ENCODE measurements at regions not wholly inside any gene's neighbourhood (a gene's known extent, or its start where the extent isn't known, plus 50 kb on each side); places are given as distances from the start of the nearest gene placed in this dataset.

DNA sequence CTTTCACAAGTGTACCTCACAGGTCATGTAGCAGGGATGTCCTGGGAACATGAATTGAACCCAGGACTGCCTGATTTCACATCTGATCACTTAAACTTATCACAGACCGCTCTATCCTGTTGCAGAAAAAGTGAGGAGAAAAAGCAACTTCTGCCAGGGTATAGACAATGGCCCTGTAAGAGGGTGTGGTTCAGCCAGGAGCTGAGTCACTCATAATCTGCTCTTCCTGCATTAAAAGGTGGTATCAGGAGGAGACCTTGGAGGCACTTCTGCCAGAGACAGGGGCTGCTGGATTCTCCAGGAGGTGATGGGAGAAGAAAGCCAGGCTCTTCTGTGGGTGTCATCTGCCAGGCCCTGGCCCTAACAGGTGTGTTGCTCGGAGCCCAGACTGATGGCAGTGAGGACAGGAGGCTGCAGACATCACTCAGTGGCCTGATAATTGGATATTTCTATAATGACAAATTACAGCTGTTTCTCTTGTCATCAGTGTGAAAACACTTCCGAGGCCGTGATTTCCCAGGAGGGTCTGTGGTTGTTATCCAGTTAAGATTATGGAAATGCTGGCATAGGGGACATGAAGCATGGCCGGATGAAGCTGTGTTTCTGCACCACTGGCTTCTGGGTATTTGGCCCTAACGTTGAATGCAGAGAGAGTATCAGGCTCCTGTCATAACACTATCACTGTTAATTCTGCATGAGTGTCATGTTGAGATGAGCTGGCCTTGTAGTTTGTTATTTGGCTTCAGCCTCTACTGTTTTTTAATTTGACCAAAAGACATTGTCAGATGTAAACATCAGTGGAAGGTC is 125.1 kb upstream of the ZBED5 start:
- no peak for DNase-seq (ENCODE audit: low read depth, low spot score)
- H3K27me3 Mint-ChIP-seq (ENCODE audit: low read depth): peaks cover 4% of the 10 kb centered on the region
- H3K9me3 Mint-ChIP-seq: peaks cover 4% of the 10 kb centered on the region
- TF ChIP-seq, protein P1, sequence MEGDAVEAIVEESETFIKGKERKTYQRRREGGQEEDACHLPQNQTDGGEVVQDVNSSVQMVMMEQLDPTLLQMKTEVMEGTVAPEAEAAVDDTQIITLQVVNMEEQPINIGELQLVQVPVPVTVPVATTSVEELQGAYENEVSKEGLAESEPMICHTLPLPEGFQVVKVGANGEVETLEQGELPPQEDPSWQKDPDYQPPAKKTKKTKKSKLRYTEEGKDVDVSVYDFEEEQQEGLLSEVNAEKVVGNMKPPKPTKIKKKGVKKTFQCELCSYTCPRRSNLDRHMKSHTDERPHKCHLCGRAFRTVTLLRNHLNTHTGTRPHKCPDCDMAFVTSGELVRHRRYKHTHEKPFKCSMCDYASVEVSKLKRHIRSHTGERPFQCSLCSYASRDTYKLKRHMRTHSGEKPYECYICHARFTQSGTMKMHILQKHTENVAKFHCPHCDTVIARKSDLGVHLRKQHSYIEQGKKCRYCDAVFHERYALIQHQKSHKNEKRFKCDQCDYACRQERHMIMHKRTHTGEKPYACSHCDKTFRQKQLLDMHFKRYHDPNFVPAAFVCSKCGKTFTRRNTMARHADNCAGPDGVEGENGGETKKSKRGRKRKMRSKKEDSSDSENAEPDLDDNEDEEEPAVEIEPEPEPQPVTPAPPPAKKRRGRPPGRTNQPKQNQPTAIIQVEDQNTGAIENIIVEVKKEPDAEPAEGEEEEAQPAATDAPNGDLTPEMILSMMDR (conservative IDR thresholded peaks at IDR 0.05): no peak
- H3K4me1 Mint-ChIP-seq: no peaks in the 10 kb centered on the region
- no peaks in the 10 kb centered on the region for H3K36me3 Mint-ChIP-seq (ENCODE audit: low read depth)
- H3K27ac Mint-ChIP-seq (ENCODE audit: unreplicated experiment): no peak overlapping the region
- H3K4me3 Mint-ChIP-seq: no peak overlapping the region

DNA sequence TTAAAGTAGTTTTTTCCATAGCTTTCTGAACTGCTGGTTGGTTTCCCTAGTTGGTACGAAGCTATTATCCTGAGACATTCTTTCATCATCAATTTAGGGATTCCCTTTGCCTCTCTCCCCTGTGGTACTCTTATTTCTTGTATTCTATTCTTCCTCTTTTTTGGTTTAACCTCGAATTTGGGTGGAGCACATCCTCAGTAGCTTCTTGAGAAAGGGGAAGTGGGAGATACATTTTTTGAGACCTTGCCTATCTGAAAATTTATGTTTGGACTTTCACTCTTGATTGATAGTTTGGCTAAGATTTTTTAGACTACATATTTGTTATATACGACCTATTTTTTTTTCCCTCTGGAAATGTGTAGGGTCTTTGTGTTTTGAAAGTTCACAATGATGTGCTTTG is 121.7 kb upstream of the ZBED5 start:
- Mint-ChIP-seq H3K9me3 (peaks cover 8% of the 10 kb centered on the region), H3K36me3 (ENCODE audit: low read depth) (no peaks in the 10 kb centered on the region), H3K4me1 (peaks cover 16% of the 10 kb centered on the region), H3K27ac (ENCODE audit: unreplicated experiment) (no peak overlapping the region), H3K4me3 (no peak overlapping the region), H3K27me3 (ENCODE audit: low read depth) (peaks cover 2% of the 10 kb centered on the region)
- DNase-seq (ENCODE audit: low read depth, low spot score): no peak
- TF ChIP-seq, protein P1 (conservative IDR thresholded peaks at IDR 0.05): no peak

GRCh38 chr11:10978198-10978597 is 120.3 kb upstream of the ZBED5 start:
- Mint-ChIP-seq H3K4me1 (peaks cover 23% of the 10 kb centered on the region), H3K36me3 (ENCODE audit: low read depth) (no peaks in the 10 kb centered on the region), H3K27ac (ENCODE audit: unreplicated experiment) (no peak overlapping the region), H3K9me3 (peaks cover 8% of the 10 kb centered on the region), H3K4me3 (no peak overlapping the region), H3K27me3 (ENCODE audit: low read depth) (peaks cover 2% of the 10 kb centered on the region)
- TF ChIP-seq, protein P1 (conservative IDR thresholded peaks at IDR 0.05): no peak
- DNase-seq (ENCODE audit: low read depth, low spot score): no peak

DNA sequence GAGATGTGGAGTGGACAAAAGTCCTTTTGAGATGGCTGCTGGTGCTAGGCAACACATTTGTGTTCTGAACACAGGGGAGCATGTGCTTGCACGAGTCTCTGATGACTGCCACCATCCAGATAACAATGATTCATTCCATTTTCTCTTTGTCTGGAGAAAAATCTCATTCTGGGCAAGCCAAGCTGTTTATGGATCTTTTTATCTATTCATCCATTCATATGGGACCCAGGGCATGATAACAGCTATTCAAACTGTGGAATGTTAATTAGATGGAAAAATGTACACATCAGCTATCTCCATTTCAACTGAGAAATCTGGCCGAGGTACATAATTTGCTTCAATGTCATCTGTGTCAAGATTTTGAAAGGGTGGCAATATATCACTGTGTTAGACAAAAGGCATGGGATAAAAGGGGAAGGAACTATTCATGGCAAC is 117.5 kb upstream of the ZBED5 start:
- TF ChIP-seq, protein P1 (conservative IDR thresholded peaks at IDR 0.05): no peak
- Mint-ChIP-seq H3K4me3 (no peak overlapping the region), H3K27ac (ENCODE audit: unreplicated experiment) (peak overlapping the region; percentile 27), H3K36me3 (ENCODE audit: low read depth) (no peaks in the 10 kb centered on the region), H3K27me3 (ENCODE audit: low read depth) (no peaks in the 10 kb centered on the region), H3K9me3 (peaks cover 8% of the 10 kb centered on the region), H3K4me1 (peaks cover 24% of the 10 kb centered on the region)
- no peak for DNase-seq (ENCODE audit: low read depth, low spot score)

- Mint-ChIP-seq H3K36me3 (ENCODE audit: low read depth) (no peaks in the 10 kb centered on the region), H3K4me1 (peaks cover 24% of the 10 kb centered on the region), H3K9me3 (peaks cover 6% of the 10 kb centered on the region), H3K27me3 (ENCODE audit: low read depth) (no peaks in the 10 kb centered on the region), H3K27ac (ENCODE audit: unreplicated experiment) (no peak overlapping the region), H3K4me3 (no peak overlapping the region)
- DNase-seq (ENCODE audit: low read depth, low spot score): no peak
- TF ChIP-seq, protein P1 (conservative IDR thresholded peaks at IDR 0.05): no peak
Measured at GRCh38 chr11:10973416-10973815, 115.6 kb upstream of the ZBED5 start.
